ENCODE measurements at regions not wholly inside any gene's neighbourhood (a gene's known extent, or its start where the extent isn't known, plus 50 kb on each side); places are given as distances from the start of the nearest gene placed in this dataset.

DNA sequence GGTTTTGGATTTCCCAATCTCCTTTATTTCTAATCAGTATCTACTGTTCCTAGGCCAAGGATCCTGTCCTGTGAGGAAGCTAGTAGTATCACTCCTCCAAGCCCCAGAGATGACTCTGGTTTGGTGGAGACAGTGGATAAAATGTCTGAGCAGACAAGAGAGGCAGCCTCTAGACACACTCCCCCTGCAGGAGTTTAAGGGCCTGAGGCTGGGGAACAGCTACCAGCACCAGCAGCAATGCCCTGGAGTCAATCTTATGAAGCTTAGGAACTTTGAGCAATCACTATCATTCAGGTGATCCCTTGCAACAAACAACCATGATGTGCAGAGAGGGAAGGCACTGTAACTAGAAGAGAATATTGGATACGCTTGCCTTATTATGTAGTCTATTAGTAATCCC is 384.7 kb upstream of the ID4 start:
- no peaks in the 10 kb centered on the region for H3K36me3 Mint-ChIP-seq
- DNase-seq (ENCODE audit: low spot score in 2 of 2) (no peak), ATAC-seq (no peak)
- H3K27ac Mint-ChIP-seq: no peak overlapping the region
- no peaks in the 10 kb centered on the region for H3K9me3 Mint-ChIP-seq

DNA sequence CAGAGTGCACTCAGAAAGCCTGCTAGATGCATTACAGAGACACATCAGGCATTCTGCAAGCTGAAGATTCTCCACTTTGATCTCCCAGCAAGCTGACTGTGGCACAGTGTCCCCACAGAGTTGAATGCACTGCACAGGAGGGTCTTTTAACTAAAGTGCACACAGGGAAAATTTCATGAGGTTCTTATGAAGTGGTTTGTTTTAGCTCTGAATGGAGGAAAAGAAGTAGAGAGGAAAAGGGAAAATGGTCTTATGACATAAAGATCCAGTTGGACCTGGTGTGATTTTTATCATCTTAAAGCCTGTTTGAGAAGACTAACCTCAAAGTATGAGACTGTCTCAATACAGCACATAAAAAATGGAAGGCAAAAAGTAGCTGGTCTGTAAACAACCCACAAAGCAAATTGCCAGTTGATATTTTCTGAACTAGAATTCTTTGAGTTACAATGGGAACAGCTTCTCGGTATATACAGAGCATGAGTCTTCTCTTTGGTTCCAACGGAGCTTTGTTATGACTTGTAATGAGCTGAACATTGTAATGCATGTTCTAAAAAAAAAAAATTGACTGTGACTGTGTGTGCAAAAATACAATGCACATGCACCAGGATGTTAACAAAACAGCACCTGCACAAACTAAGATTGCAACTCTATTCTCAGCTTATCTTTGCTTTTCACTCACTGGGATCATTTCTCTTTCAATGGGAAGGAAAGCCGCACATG is 383.0 kb upstream of the ID4 start:
- DNase-seq (ENCODE audit: low spot score in 2 of 2): no peak
- Mint-ChIP-seq H3K36me3 (no peaks in the 10 kb centered on the region), H3K9me3 (no peaks in the 10 kb centered on the region), H3K27ac (no peak overlapping the region)
- ATAC-seq: no peak

GRCh38 chr6:19454721-19455392 is 382.3 kb upstream of the ID4 start:
- Mint-ChIP-seq H3K9me3 (no peaks in the 10 kb centered on the region), H3K27ac (no peak overlapping the region), H3K36me3 (no peaks in the 10 kb centered on the region)
- DNase-seq (ENCODE audit: low spot score in 2 of 2) (no peak), ATAC-seq (no peak)

GRCh38 chr6:19463250-19463649 is 373.9 kb upstream of the ID4 start:
- no peaks in the 10 kb centered on the region for H3K36me3 Mint-ChIP-seq
- no peak overlapping the region for H3K27ac Mint-ChIP-seq
- no peak for DNase-seq (ENCODE audit: low spot score in 2 of 2)
- no peak for ATAC-seq
- H3K9me3 Mint-ChIP-seq: no peaks in the 10 kb centered on the region

DNA sequence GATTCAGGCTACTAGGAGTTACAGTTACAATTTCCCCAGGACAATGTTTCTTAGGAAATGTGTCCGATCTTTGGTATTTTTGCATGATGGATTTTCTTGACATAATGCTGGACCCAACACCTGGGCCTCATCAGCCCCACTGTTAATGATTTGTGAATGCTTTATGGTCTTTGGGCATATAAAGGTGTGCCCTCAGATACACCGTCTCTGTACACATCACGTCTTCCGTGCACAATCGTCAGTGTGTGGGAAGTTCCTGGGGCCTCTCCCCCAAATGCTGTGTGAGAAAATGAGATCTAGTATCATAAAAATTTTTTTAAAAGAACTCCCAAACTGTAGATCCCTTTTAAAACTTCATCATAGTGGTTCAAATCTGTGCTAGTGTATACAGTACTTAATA is 373.2 kb upstream of the ID4 start:
- DNase-seq (ENCODE audit: low spot score in 2 of 2) (no peak), ATAC-seq (no peak)
- no peaks in the 10 kb centered on the region for H3K9me3 Mint-ChIP-seq
- no peak overlapping the region for H3K27ac Mint-ChIP-seq
- no peaks in the 10 kb centered on the region for H3K36me3 Mint-ChIP-seq

GRCh38 chr6:19465256-19465655 is 371.9 kb upstream of the ID4 start:
- no peak for ATAC-seq
- Mint-ChIP-seq H3K9me3 (no peaks in the 10 kb centered on the region), H3K36me3 (no peaks in the 10 kb centered on the region), H3K27ac (no peak overlapping the region)
- no peak for DNase-seq (ENCODE audit: low spot score in 2 of 2)

DNA sequence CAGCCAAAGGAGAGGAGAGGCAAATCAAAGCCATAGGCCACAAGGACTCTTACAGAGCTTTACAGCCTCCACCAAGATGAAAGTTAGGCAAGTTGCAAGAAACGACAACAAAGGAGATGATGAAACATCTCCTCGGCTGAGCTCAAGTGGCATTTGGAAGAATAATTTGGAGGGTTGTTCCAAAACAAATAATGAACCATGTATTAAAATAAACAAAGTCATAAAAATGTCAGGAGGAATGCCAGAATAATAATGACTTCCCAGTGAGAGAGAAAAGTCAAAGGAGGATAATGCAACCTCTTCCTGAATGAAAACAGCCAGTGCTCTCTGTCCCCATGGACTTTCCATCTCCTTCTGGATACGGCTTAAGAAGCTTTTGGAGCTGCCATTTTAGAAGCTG is 371.4 kb upstream of the ID4 start:
- no peak for ATAC-seq
- Mint-ChIP-seq H3K36me3 (no peaks in the 10 kb centered on the region), H3K27ac (no peak overlapping the region), H3K9me3 (no peaks in the 10 kb centered on the region)
- no peak for DNase-seq (ENCODE audit: low spot score in 2 of 2)

GRCh38 chr6:19470333-19470732 is 366.8 kb upstream of the ID4 start:
- Mint-ChIP-seq H3K9me3 (peaks cover 0 to 9% of the 10 kb centered on the region in 2 donors), H3K27ac (no peak overlapping the region)
- no peak for DNase-seq (ENCODE audit: low spot score in 2 of 2)

GRCh38 chr6:19472153-19472552 is 365.0 kb upstream of the ID4 start:
- no peak for ATAC-seq
- H3K27ac Mint-ChIP-seq: no peak overlapping the region
- H3K9me3 Mint-ChIP-seq: peaks cover 4 to 15% of the 10 kb centered on the region in 2 donors
- no peak for DNase-seq (ENCODE audit: low spot score in 2 of 2)
- H3K36me3 Mint-ChIP-seq: no peaks in the 10 kb centered on the region

More at GRCh38 chr6:19470333-19470732, 366.8 kb upstream of the ID4 start:
- H3K36me3 Mint-ChIP-seq: no peaks in the 10 kb centered on the region
- no peak for ATAC-seq

GRCh38 chr6:19472850-19473249 is 364.3 kb upstream of the ID4 start:
- DNase-seq (ENCODE audit: low spot score in 2 of 2): peak in 1 of 2 donors; percentile 2
- no peak overlapping the region for H3K27ac Mint-ChIP-seq
- ATAC-seq: no peak
- H3K36me3 Mint-ChIP-seq: no peaks in the 10 kb centered on the region
- peaks cover 4 to 15% of the 10 kb centered on the region in 2 donors for H3K9me3 Mint-ChIP-seq

DNA sequence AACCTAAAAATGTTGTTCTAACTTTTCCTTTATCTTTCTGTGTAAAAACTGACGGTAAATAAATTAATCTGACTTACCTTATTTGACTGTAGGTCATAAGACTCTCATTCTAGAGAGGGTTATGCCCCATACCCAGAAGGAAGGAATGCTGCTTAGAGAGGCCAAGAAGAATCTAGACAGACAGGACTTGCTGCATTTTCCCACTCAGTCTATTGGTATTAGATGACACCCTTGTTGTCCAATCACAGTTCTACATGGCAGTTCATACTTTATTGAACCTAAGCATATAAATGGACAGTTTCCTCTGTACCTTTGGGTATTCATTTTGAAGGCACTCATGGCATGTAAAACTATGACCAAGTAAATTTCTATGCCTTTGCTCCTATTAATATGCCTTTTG is 359.6 kb upstream of the ID4 start:
- Mint-ChIP-seq H3K36me3 (no peaks in the 10 kb centered on the region), H3K27ac (no peak overlapping the region), H3K9me3 (peaks cover 4 to 15% of the 10 kb centered on the region in 2 donors)
- DNase-seq (ENCODE audit: low spot score in 2 of 2): no peak
- ATAC-seq: no peak

GRCh38 chr6:19478273-19478672 is 358.9 kb upstream of the ID4 start:
- H3K9me3 Mint-ChIP-seq: peaks cover 4 to 19% of the 10 kb centered on the region in 2 donors
- ATAC-seq: no peak
- H3K27ac Mint-ChIP-seq: no peak overlapping the region
- DNase-seq (ENCODE audit: low spot score in 2 of 2): no peak
- no peaks in the 10 kb centered on the region for H3K36me3 Mint-ChIP-seq

DNA sequence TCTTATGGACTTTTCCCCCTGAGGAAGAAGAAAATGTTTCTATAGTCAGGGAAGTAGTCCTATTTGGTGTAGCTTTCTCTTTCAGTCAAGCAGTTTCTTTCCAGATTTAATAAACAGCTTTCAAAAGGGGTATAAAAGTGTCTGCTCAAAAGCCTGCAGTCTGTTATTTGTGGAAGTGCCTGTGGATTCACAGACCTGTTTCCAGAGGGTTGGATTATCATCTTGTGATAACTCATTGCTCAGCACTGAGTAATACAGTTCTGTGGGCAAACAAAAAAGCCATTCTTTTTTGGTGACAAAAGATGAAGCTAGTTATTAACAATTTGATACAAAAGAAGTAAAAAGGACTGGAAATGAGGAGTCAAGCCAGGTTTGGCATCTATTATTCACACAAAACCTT is 358.2 kb upstream of the ID4 start:
- Mint-ChIP-seq H3K27ac (no peak overlapping the region), H3K9me3 (peaks cover 4 to 12% of the 10 kb centered on the region in 2 donors), H3K36me3 (no peaks in the 10 kb centered on the region)
- ATAC-seq: no peak
- DNase-seq (ENCODE audit: low spot score in 2 of 2): no peak

DNA sequence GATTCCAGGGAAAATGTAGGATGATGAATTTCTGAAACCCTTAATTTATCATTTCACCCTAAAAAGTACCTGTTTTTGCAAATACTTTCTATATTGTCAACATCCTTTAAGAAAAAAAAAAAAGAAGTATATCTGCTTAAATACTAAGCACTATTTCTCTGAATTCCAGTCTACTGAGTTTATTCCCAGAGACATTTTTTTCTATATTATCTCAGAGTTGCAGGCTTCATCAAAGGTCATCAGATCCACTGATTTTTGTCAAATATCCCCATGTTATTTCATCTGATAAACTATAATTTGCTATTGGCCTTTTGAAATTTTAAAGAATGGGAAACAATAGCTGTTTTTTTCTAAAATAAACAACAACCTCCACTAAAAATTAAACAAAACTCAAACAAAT is 357.6 kb upstream of the ID4 start:
- H3K36me3 Mint-ChIP-seq: no peaks in the 10 kb centered on the region
- no peak for ATAC-seq
- H3K9me3 Mint-ChIP-seq: peaks cover 4 to 11% of the 10 kb centered on the region in 2 donors
- no peak overlapping the region for H3K27ac Mint-ChIP-seq
- no peak for DNase-seq (ENCODE audit: low spot score in 2 of 2)

DNA sequence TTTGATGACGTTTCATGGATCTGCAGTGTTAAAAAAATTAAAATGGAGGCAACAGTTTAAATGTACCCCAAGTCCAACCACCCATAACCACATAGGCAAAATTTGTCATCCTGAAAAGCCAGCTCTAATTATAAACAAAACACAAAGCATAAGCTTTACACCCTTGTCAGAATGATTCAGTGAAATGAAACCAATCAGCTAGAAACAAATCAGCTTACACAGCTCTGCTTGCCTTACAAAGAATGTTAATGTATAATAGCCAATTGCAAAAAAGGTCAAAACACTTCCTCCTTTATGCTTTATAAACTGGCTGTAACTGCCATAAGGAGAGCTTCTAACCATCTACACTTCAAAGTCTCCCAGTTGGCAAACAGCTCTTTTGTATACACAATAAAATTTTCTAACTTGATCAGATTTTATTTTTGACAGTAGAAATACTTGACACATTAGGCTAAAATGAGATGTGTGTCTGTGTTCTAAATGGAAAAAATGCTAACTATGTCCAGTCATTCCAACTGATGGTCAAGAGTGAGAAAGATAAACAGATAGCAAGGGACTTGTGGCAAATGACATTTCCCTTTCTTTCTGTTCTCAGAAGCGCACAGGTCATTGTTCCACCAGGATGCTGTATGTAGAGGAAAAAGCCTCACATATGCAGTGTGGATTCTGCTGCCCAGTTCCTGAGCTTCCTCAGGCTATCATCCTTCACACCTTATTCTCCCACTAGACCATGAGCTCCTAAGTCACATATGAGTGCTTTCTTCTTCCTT is 344.3 kb upstream of the ID4 start:
- H3K36me3 Mint-ChIP-seq: peaks cover 0 to 4% of the 10 kb centered on the region in 2 donors
- H3K9me3 Mint-ChIP-seq: peaks cover 10 to 11% of the 10 kb centered on the region in 2 donors
- DNase-seq (ENCODE audit: low spot score in 2 of 2) (no peak), ATAC-seq (no peak)
- H3K27ac Mint-ChIP-seq: no peak overlapping the region

DNA sequence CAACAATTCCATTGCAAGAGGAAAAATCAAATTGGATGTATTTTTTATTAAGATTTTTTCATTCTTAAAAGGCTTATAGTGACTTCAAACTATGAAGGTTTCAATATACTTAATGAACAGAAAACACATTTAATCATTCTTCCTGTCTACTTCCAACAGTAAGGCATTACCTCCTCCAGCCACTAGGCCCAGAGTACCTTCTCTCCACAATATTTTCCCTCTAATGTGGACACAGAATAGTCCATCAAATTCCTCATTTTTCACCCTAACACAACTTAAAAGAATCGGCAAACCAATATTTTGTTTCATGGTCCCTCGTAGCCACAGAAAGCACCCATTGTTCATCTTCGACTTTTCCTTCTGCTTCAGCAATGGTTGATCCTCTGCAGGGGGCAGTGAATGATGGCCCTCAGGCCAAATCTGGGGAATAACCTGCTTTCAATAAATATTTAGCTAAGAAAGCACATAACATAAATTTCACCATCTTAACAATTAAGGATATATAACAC is 335.4 kb upstream of the ID4 start:
- no peak for DNase-seq (ENCODE audit: low spot score in 2 of 2)
- no peak overlapping the region for H3K27ac Mint-ChIP-seq
- peaks cover 16 to 31% of the 10 kb centered on the region in 2 donors for H3K9me3 Mint-ChIP-seq
- H3K36me3 Mint-ChIP-seq: peaks cover 0 to 6% of the 10 kb centered on the region in 2 donors
- ATAC-seq: no peak

DNA sequence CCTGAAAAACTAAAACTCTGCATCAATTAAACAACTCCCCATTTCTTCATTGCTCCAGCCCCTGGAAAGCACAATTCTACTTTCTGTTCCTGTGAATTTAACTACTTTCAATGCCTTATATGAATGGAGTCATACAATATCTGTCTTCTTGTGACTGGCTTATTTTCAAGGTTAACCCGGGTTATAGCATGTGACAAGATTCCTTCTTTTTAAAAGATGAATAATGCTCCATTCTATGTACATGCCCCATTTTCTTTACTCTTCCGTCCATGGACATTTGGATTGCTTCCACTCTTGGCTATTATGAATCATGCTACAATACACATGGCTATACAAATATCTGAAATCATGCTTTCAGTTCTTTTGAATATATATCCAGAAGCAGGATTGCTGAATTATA is 334.9 kb upstream of the ID4 start:
- peaks cover 16 to 31% of the 10 kb centered on the region in 2 donors for H3K9me3 Mint-ChIP-seq
- ATAC-seq: no peak
- peaks cover 0 to 6% of the 10 kb centered on the region in 2 donors for H3K36me3 Mint-ChIP-seq
- no peak overlapping the region for H3K27ac Mint-ChIP-seq
- DNase-seq (ENCODE audit: low spot score in 2 of 2): no peak

Measured in activated naive CD4-positive, alpha-beta T cell treated with anti-CD3 and anti-CD28 coated beads, Interleukin-2, amount 50 U/mL, for 72 hours (primary cell).